IPS-NIHi7 (cell line): ENCODE measurements at regions not wholly inside any gene's neighbourhood (a gene's known extent, or its start where the extent isn't known, plus 50 kb on each side); places are given as distances from the start of the nearest gene placed in this dataset.
A peak's percentile ranks its signal among the peaks of the same experiment; 100 is the strongest.

Experiments used
- DNase-seq: peaks from one replicate; pipeline ENCODE4 v3.0.0; 2012; ENCODE audit warnings: mixed read lengths; ENCODE audit errors: extremely low spot score

GRCh38 chr10:130230036-130230435 lies 93.8 kb downstream of the GLRX3 start:
- no peak for DNase-seq

- no peak for DNase-seq
These were observed 94.4 kb downstream of the GLRX3 start for GRCh38 chr10:130230611-130231010.

GRCh38 chr10:130231251-130231741 lies 95.1 kb downstream of the GLRX3 start:
- no peak for DNase-seq

- DNase-seq, result no peak
These were observed 96.2 kb downstream of the GLRX3 start for GRCh38 chr10:130232166-130233034.

GRCh38 chr10:130233035-130233360 lies 96.8 kb downstream of the GLRX3 start:
- DNase-seq, result no peak

- no peak for DNase-seq
These were observed 97.2 kb downstream of the GLRX3 start for GRCh38 chr10:130233426-130233825.

- DNase-seq, result no peak
These were observed 98.2 kb downstream of the GLRX3 start for GRCh38 chr10:130234171-130234965.

- DNase-seq, result no peak
These were observed 100.5 kb downstream of the GLRX3 start for GRCh38 chr10:130236711-130237110.

GRCh38 chr10:130240409-130240808 lies 104.2 kb downstream of the GLRX3 start:
- DNase-seq, result no peak

- no peak for DNase-seq
These were observed 106.3 kb downstream of the GLRX3 start for GRCh38 chr10:130242513-130242912.

GRCh38 chr10:130243015-130243414 lies 106.8 kb downstream of the GLRX3 start:
- no peak for DNase-seq

- DNase-seq, result no peak
These were observed 108.1 kb downstream of the GLRX3 start for GRCh38 chr10:130244031-130244927.

- DNase-seq, result no peak
These were observed 108.8 kb downstream of the GLRX3 start for GRCh38 chr10:130244928-130245495.

GRCh38 chr10:130246113-130246512 lies 109.9 kb downstream of the GLRX3 start:
- no peak for DNase-seq

- DNase-seq, result no peak
These were observed 113.9 kb downstream of the GLRX3 start for GRCh38 chr10:130250127-130250526.

- no peak for DNase-seq
These were observed 115.6 kb downstream of the GLRX3 start for GRCh38 chr10:130251766-130252165.

GRCh38 chr10:130254243-130254642 lies 118.1 kb downstream of the GLRX3 start:
- no peak for DNase-seq

- peak; percentile 51 for DNase-seq
These were observed 118.5 kb downstream of the GLRX3 start for GRCh38 chr10:130254662-130255061.

- no peak for DNase-seq
These were observed 119.6 kb downstream of the GLRX3 start for GRCh38 chr10:130255777-130256176.

GRCh38 chr10:130257897-130258296 lies 121.7 kb downstream of the GLRX3 start:
- no peak for DNase-seq

- no peak for DNase-seq
These were observed 123.2 kb downstream of the GLRX3 start for GRCh38 chr10:130259380-130259779.
